ENCODE measurements at regions not wholly inside any gene's neighbourhood (a gene's known extent, or its start where the extent isn't known, plus 50 kb on each side); places are given as distances from the start of the nearest gene placed in this dataset.

- H3K4me3 ChIP-seq (ENCODE audit: low read length), result no peak overlapping the region
- H3F3A ChIP-seq (ENCODE audit: low read length, unreplicated experiment), result no peaks in the 10 kb centered on the region
- no peak overlapping the region for H3K27ac ChIP-seq (ENCODE audit: low read length)
- H3K36me3 ChIP-seq (ENCODE audit: low read depth, low read length), result no peaks in the 10 kb centered on the region
- no peaks in the 10 kb centered on the region for H4K20me1 ChIP-seq (ENCODE audit: low read length)
- no peaks in the 10 kb centered on the region for H3K4me1 ChIP-seq (ENCODE audit: insufficient read depth, low read length)
- no peaks in the 10 kb centered on the region for H3K9me3 ChIP-seq (ENCODE audit: low read length)
- H3K9me2 ChIP-seq (replicated peaks; ENCODE audit: low read length), result no peaks in the 10 kb centered on the region
- DNase-seq (no peak), ATAC-seq (no peak)
- H3K79me2 ChIP-seq (ENCODE audit: low read length), result no peaks in the 10 kb centered on the region
- H3K27me3 ChIP-seq (ENCODE audit: low read length), result no peaks in the 10 kb centered on the region
- TF ChIP-seq EZH2 (IDR thresholded peaks at IDR 0.05; ENCODE audit: low read length, unreplicated experiment), result no peak
- TF ChIP-seq EZH2phosphoT487 (IDR thresholded peaks at IDR 0.05; ENCODE audit: borderline replicate concordance, low read length), result no peak
- no peak for TF ChIP-seq CTCF (conservative IDR thresholded peaks at IDR 0.05; ENCODE audit: low read depth, low read length)
- intact Hi-C loops (cut with micrococcal nuclease), result no loop called here
- no peak overlapping the region for H3K9ac ChIP-seq (ENCODE audit: low read length)
- H2AFZ ChIP-seq (ENCODE audit: low read length), result no peak overlapping the region
- no TSS peak for BruUV-seq (replicated peaks)
- ChIA-PET POLR2A (ENCODE audit: unreplicated experiment) (no interaction called here), CTCF (no interaction called here)
- no peak overlapping the region for H3K4me2 ChIP-seq (ENCODE audit: low read length)
Measured at GRCh38 chr1:14420686-14421085, 177.8 kb upstream of the KAZN start.

- Histone ChIP-seq H3K79me2 (ENCODE audit: low read length) (no peaks in the 10 kb centered on the region), H3K9ac (ENCODE audit: low read length) (no peak overlapping the region), H3K4me1 (ENCODE audit: insufficient read depth, low read length) (no peaks in the 10 kb centered on the region), H3K4me3 (ENCODE audit: low read length) (no peak overlapping the region), H3K4me2 (ENCODE audit: low read length) (no peak overlapping the region), H2AFZ (ENCODE audit: low read length) (no peak overlapping the region), H3F3A (ENCODE audit: low read length, unreplicated experiment) (no peaks in the 10 kb centered on the region), H3K36me3 (ENCODE audit: low read depth, low read length) (no peaks in the 10 kb centered on the region), H3K9me3 (ENCODE audit: low read length) (no peaks in the 10 kb centered on the region), H3K27me3 (ENCODE audit: low read length) (no peaks in the 10 kb centered on the region), H3K27ac (ENCODE audit: low read length) (no peak overlapping the region), H3K9me2 (replicated peaks; ENCODE audit: low read length) (no peaks in the 10 kb centered on the region), H4K20me1 (ENCODE audit: low read length) (no peaks in the 10 kb centered on the region)
- DNase-seq (no peak), ATAC-seq (no peak)
- intact Hi-C loops (cut with micrococcal nuclease), result no loop called here
- CTCF ChIA-PET, result interaction anchor here (0.6 kb wide), 1 partner anchor 307 kb away, joined by 3 read pairs; no protein-coding TSS in a partner anchor
- no TSS peak for BruUV-seq (replicated peaks)
- no peak for TF ChIP-seq EZH2 (IDR thresholded peaks at IDR 0.05; ENCODE audit: low read length, unreplicated experiment)
- POLR2A ChIA-PET (ENCODE audit: unreplicated experiment), result no interaction called here
Measured at GRCh38 chr1:14421295-14421976, 177.0 kb upstream of the KAZN start.

- Histone ChIP-seq H3F3A (ENCODE audit: low read length, unreplicated experiment) (no peaks in the 10 kb centered on the region), H3K36me3 (ENCODE audit: low read depth, low read length) (no peaks in the 10 kb centered on the region), H3K4me2 (ENCODE audit: low read length) (no peak overlapping the region), H3K9me2 (replicated peaks; ENCODE audit: low read length) (no peaks in the 10 kb centered on the region), H3K27me3 (ENCODE audit: low read length) (no peaks in the 10 kb centered on the region), H3K9ac (ENCODE audit: low read length) (no peak overlapping the region), H3K27ac (ENCODE audit: low read length) (no peak overlapping the region), H3K9me3 (ENCODE audit: low read length) (no peaks in the 10 kb centered on the region), H3K4me1 (ENCODE audit: insufficient read depth, low read length) (peaks cover 5% of the 10 kb centered on the region), H3K79me2 (ENCODE audit: low read length) (no peaks in the 10 kb centered on the region), H4K20me1 (ENCODE audit: low read length) (no peaks in the 10 kb centered on the region), H2AFZ (ENCODE audit: low read length) (no peak overlapping the region), H3K4me3 (ENCODE audit: low read length) (no peak overlapping the region)
- TF ChIP-seq CTCF (conservative IDR thresholded peaks at IDR 0.05; ENCODE audit: low read depth, low read length), result no peak
- TF ChIP-seq EZH2phosphoT487 (IDR thresholded peaks at IDR 0.05; ENCODE audit: borderline replicate concordance, low read length), result no peak
- TF ChIP-seq EZH2 (IDR thresholded peaks at IDR 0.05; ENCODE audit: low read length, unreplicated experiment), result no peak
- no TSS peak for BruUV-seq (replicated peaks)
- ATAC-seq (no peak), DNase-seq (no peak)
- intact Hi-C loops (cut with micrococcal nuclease), result no loop called here
- ChIA-PET POLR2A (ENCODE audit: unreplicated experiment) (no interaction called here), CTCF (interaction anchor here (0.6 kb wide), 1 partner anchor 308 kb away, joined by 3 read pairs; no protein-coding TSS in a partner anchor)
Measured at GRCh38 chr1:14421977-14422609, 176.4 kb upstream of the KAZN start.
